GM23338 (cell line): ENCODE measurements at regions not wholly inside any gene's neighbourhood (a gene's known extent, or its start where the extent isn't known, plus 50 kb on each side); places are given as distances from the start of the nearest gene placed in this dataset.

Experiments used
- ATAC-seq: fragments of 200-7000 bp; cut with Tn5 transposase; 3 replicates; pipeline ENCODE4 v1.9.1; 2020
- DNase-seq: peaks from one replicate; pipeline ENCODE4 v3.0.0-alpha.2; 2015; ENCODE audit warnings: low spot score
- H2AFZ ChIP-seq: fragments of 200-600 bp; sonication (generic); 2 replicates; pipeline ENCODE4 v1.8.0; 2016; ENCODE audit warnings: antibody characterized with exemption, mild to moderate bottlenecking, moderate library complexity
- H3F3A ChIP-seq: fragments of 200-600 bp; sonication (generic); replicated peaks from 2 replicates; pipeline ENCODE4 v1.8.0; 2017; ENCODE audit warnings: antibody characterized with exemption, mixed run types, low read depth
- H3K27ac ChIP-seq: fragments of 200-600 bp; sonication (generic); 2 replicates; pipeline ENCODE4 v1.6.1; 2016; ENCODE audit warnings: low read depth
- H3K27me3 ChIP-seq: fragments of 200-600 bp; sonication (generic); 2 replicates; pipeline ENCODE4 v1.8.0; 2016; ENCODE audit warnings: mild to moderate bottlenecking, mixed run types, moderate library complexity; ENCODE audit not compliant: insufficient read depth
- H3K36me3 ChIP-seq: fragments of 200-600 bp; sonication (generic); 2 replicates; pipeline ENCODE4 v1.8.0; 2016; ENCODE audit warnings: mild to moderate bottlenecking; ENCODE audit not compliant: insufficient read depth
- H3K4me1 ChIP-seq: fragments of 200-600 bp; sonication (generic); 2 replicates; pipeline ENCODE4 v1.8.0; 2016; ENCODE audit warnings: mild to moderate bottlenecking, moderate library complexity; ENCODE audit not compliant: insufficient read depth
- H3K4me2 ChIP-seq: fragments of 200-600 bp; sonication (generic); 2 replicates; pipeline ENCODE4 v1.7.1; 2017; ENCODE audit warnings: mixed run types
- H3K4me3 ChIP-seq: fragments of 200-600 bp; sonication (generic); 2 replicates; pipeline ENCODE4 v1.6.1; 2016; ENCODE audit warnings: mixed run types
- H3K79me2 ChIP-seq: fragments of 200-600 bp; sonication (generic); replicated peaks from 2 replicates; pipeline ENCODE4 v1.8.0; 2017; ENCODE audit warnings: mild to moderate bottlenecking; ENCODE audit not compliant: insufficient read depth
- H3K9me2 ChIP-seq: fragments of 200-600 bp; sonication (generic); 2 replicates; pipeline ENCODE4 v1.8.0; 2017; ENCODE audit not compliant: insufficient read depth
- H4K20me1 ChIP-seq: fragments of 200-600 bp; sonication (generic); replicated peaks from 2 replicates; pipeline ENCODE4 v1.8.0; 2017; ENCODE audit warnings: mild to moderate bottlenecking; ENCODE audit not compliant: insufficient read depth
- H3K27ac Mint-ChIP-seq: 2 replicates; pipeline ENCODE4 v1.8.0; 2020; ENCODE audit warnings: inconsistent platforms, mild to moderate bottlenecking, moderate library complexity, mixed read lengths
- H3K27me3 Mint-ChIP-seq: 3 replicates; pipeline ENCODE4 v1.8.0; 2022; ENCODE audit warnings: low read depth, mild to moderate bottlenecking, moderate library complexity, mixed read lengths, inconsistent platforms; ENCODE audit not compliant: insufficient read depth, poor library complexity
- H3K36me3 Mint-ChIP-seq: 3 replicates; pipeline ENCODE4 v1.8.0; 2021; ENCODE audit warnings: low read depth, mild to moderate bottlenecking, inconsistent platforms, moderate library complexity, mixed read lengths
- H3K4me1 Mint-ChIP-seq: 3 replicates; pipeline ENCODE4 v1.8.0; 2020; ENCODE audit warnings: mild to moderate bottlenecking, inconsistent platforms, mixed read lengths
- H3K4me3 Mint-ChIP-seq: 3 replicates; pipeline ENCODE4 v1.8.0; 2021; ENCODE audit warnings: moderate library complexity, mild to moderate bottlenecking, inconsistent platforms, mixed read lengths
- H3K9me3 Mint-ChIP-seq: 3 replicates; pipeline ENCODE4 v1.8.0; 2020; ENCODE audit warnings: moderate library complexity, mild to moderate bottlenecking, inconsistent platforms, mixed read lengths
- CREB1 ChIP-seq: fragments of 250-450 bp; sonication (Bioruptor Pico); IDR thresholded peaks from 2 replicates; pipeline ENCODE4 v1.5.0; 2020; ENCODE audit warnings: low read depth, mild to moderate bottlenecking, moderate library complexity
- CTCF ChIP-seq, 2 experiments: fragments of 200-600 bp in 1 of 2; sonication (generic) in 1 of 2; conservative IDR thresholded peaks; 2 replicates each; pipeline versions ENCODE4 v1.5.1 to v1.6.1; 2016 to 2017; ENCODE audit warnings: antibody characterized with exemption in 2 of 2, low read depth in 2 of 2, mild to moderate bottlenecking in 2 of 2, moderate library complexity in 1 of 2
- ETS1 ChIP-seq: IDR thresholded peaks from 2 replicates; pipeline ENCODE4 v1.6.1; 2016; ENCODE audit warnings: antibody characterized with exemption
- EZH2phosphoT487 ChIP-seq: fragments of 200-600 bp; sonication (generic); IDR thresholded peaks from one replicate; pipeline ENCODE4 v1.8.1; 2018; ENCODE audit warnings: antibody characterized with exemption; ENCODE audit not compliant: unreplicated experiment
- JUNB ChIP-seq: IDR thresholded peaks from one replicate; pipeline ENCODE4 v1.6.1; 2016; ENCODE audit warnings: antibody characterized with exemption; ENCODE audit not compliant: unreplicated experiment
- POLR2AphosphoS5 ChIP-seq: IDR thresholded peaks from 2 replicates; pipeline ENCODE4 v1.6.1; 2016; ENCODE audit warnings: antibody characterized with exemption, low read depth
- ZNF114 ChIP-seq: fragments of 250-450 bp; sonication (Bioruptor Pico); IDR thresholded peaks from 2 replicates; pipeline ENCODE4 v1.5.0; 2020; ENCODE audit warnings: mild to moderate bottlenecking, moderate library complexity
- ZNF462 ChIP-seq: fragments of 250-450 bp; sonication (Bioruptor Pico); IDR thresholded peaks from 2 replicates; pipeline ENCODE4 v1.5.0; 2020; ENCODE audit warnings: mild to moderate bottlenecking, moderate library complexity

GRCh38 chr11:39192671-39193070 is 2266.8 kb downstream of the LRRC4C start:
- Histone ChIP-seq H3K4me3 (no peak overlapping the region), H3K4me2 (no peak overlapping the region), H3K27me3 (no peaks in the 10 kb centered on the region), H4K20me1 (no peaks in the 10 kb centered on the region), H3K79me2 (no peaks in the 10 kb centered on the region), H2AFZ (no peak overlapping the region), H3K27ac (no peak overlapping the region), H3F3A (no peaks in the 10 kb centered on the region), H3K9me2 (no peaks in the 10 kb centered on the region), H3K36me3 (no peaks in the 10 kb centered on the region), H3K4me1 (no peaks in the 10 kb centered on the region)
- H3K4me1 Mint-ChIP-seq: peaks cover 13% of the 10 kb centered on the region
- TF ChIP-seq POLR2AphosphoS5 (no peak), JUNB (no peak), ETS1 (no peak), CREB1 (CRISPR knock-in tag) (no peak), CTCF (conservative IDR thresholded peaks at IDR 0.05; ENCODE audit: low read depth in 2 of 2) (no peak), ZNF114 (CRISPR knock-in tag) (no peak), ZNF462 (CRISPR knock-in tag) (no peak), EZH2phosphoT487 (no peak)
- H3K27ac Mint-ChIP-seq: no peak overlapping the region
- no peak overlapping the region for H3K4me3 Mint-ChIP-seq
- peaks cover 11% of the 10 kb centered on the region for H3K27me3 Mint-ChIP-seq
- ATAC-seq (no peak), DNase-seq (no peak)
- H3K36me3 Mint-ChIP-seq: peaks cover 4% of the 10 kb centered on the region; the same call in 2 of the 3 replicates
- H3K9me3 Mint-ChIP-seq: peaks cover 13% of the 10 kb centered on the region
